CD4-positive, alpha-beta T cell (primary cell): ENCODE measurements at regions not wholly inside any gene's neighbourhood (a gene's known extent, or its start where the extent isn't known, plus 50 kb on each side); places are given as distances from the start of the nearest gene placed in this dataset.

ENCODE experiments used
- ATAC-seq: fragments of 200-7000 bp; cut with Tn5 transposase; one replicate; pipeline ENCODE4 v1.10.0; 2022; ENCODE audit warnings: mild to moderate bottlenecking; ENCODE audit not compliant: poor library complexity
- CTCF ChIA-PET: fragments of 350-600 bp; sonication (Branson Sonifier 250); formaldehyde crosslinking; loops from one replicate; lab custom pipeline; 2021; ENCODE audit warnings: antibody characterized with exemption, inconsistent platforms; lab: Charles Lee
- POLR2A ChIA-PET: fragments of 350-600 bp; sonication (Branson Sonifier 250); formaldehyde crosslinking; loops from one replicate; lab custom pipeline; 2021; ENCODE audit warnings: antibody characterized with exemption, inconsistent platforms; lab: Charles Lee
- DNase-seq, 14 experiments: peaks; one replicate each; pipeline ENCODE4 v3.0.0-alpha.2; 2013 to 2020; ENCODE audit warnings: mixed read lengths in 2 of 14
- H3K27ac ChIP-seq, 2 donors: one replicate each; pipeline versions ENCODE4 v1.5.1 to v1.7.0; 2013; ENCODE audit warnings: low read length in 2 of 2, low read depth in 1 of 2, mild to moderate bottlenecking in 1 of 2
- H3K27me3 ChIP-seq, 2 experiments: 1 replicate in 1 of 2; 2 replicates in 1 of 2; pipeline versions ENCODE4 v1.6.1 to v1.7.0; 2013; ENCODE audit warnings: low read length in 2 of 2, control low read depth in 1 of 2, mild to moderate bottlenecking in 1 of 2, moderate library complexity in 1 of 2; ENCODE audit not compliant: insufficient read depth in 2 of 2, control insufficient read depth in 1 of 2
- H3K36me3 ChIP-seq: one replicate; pipeline ENCODE4 v1.6.1; 2013; ENCODE audit warnings: low read length, control low read depth; ENCODE audit not compliant: insufficient read depth
- H3K4me1 ChIP-seq: one replicate; pipeline ENCODE4 v1.6.1; 2013; ENCODE audit warnings: low read length, control low read depth; ENCODE audit not compliant: insufficient read depth
- H3K4me3 ChIP-seq: one replicate; pipeline ENCODE4 v1.5.1; 2013; ENCODE audit warnings: mild to moderate bottlenecking, low read length, moderate library complexity
- H3K9me3 ChIP-seq, 2 experiments: 1 replicate in 1 of 2; 2 replicates in 1 of 2; pipeline versions ENCODE4 v1.6.1 to v1.7.0; 2013; ENCODE audit warnings: low read length in 2 of 2, mild to moderate bottlenecking in 2 of 2, control low read depth in 1 of 2, moderate library complexity in 1 of 2; ENCODE audit not compliant: control insufficient read depth in 1 of 2, insufficient read depth in 1 of 2
- H3K27ac Mint-ChIP-seq: one replicate; pipeline ENCODE4 v1.8.0; 2020; ENCODE audit warnings: mixed read lengths
- H3K27me3 Mint-ChIP-seq: one replicate; pipeline ENCODE4 v1.8.0; 2021; ENCODE audit warnings: mixed read lengths
- H3K36me3 Mint-ChIP-seq: one replicate; pipeline ENCODE4 v1.8.0; 2021; ENCODE audit warnings: low read depth, mixed read lengths
- H3K4me1 Mint-ChIP-seq: one replicate; pipeline ENCODE4 v1.8.0; 2021; ENCODE audit warnings: low read depth, mixed read lengths
- H3K4me3 Mint-ChIP-seq: one replicate; pipeline ENCODE4 v1.8.0; 2020; ENCODE audit warnings: mild to moderate bottlenecking, mixed read lengths
- H3K9me3 Mint-ChIP-seq: one replicate; pipeline ENCODE4 v1.8.0; 2020; ENCODE audit warnings: mixed read lengths
- intact Hi-C, 2 experiments: fragments of 100-400 bp; cut with DNase I in 1 of 2; cut with micrococcal nuclease in 1 of 2; formaldehyde crosslinking; loops; one replicate each; pipeline versions ENCODE4 v1.15.1 to v1.9.0; 2023 to 2025; cut with DNase I, micrococcal nuclease
- TF ChIP-seq, protein P1 (sequence below): fragments of 200-600 bp; IDR thresholded peaks from one replicate; pipeline ENCODE4 v1.8.0; 2022; ENCODE audit warnings: antibody characterized with exemption, mild to moderate bottlenecking

DNA sequence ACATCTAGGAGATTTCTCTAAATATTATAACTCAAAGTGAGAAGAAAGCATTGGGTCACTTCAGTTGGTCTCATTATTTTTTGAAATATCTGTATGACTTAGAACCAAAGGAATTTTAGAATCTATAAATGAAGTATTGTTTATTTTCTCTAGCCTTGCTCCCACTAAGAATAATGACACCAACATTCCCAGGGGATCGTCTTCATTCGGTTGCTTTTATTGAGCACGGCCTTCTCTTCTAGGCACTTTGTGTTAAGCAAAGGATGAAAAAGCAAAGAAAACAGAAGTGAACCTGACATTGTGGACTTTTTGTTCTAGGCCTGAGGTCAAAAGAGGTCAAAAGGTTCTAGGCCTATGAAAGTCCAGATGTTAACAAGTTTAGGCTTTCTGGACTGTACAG lies 231.9 kb downstream of the GALR1 start:
- no peaks in the 10 kb centered on the region for H3K9me3 Mint-ChIP-seq
- TF ChIP-seq, protein P1, sequence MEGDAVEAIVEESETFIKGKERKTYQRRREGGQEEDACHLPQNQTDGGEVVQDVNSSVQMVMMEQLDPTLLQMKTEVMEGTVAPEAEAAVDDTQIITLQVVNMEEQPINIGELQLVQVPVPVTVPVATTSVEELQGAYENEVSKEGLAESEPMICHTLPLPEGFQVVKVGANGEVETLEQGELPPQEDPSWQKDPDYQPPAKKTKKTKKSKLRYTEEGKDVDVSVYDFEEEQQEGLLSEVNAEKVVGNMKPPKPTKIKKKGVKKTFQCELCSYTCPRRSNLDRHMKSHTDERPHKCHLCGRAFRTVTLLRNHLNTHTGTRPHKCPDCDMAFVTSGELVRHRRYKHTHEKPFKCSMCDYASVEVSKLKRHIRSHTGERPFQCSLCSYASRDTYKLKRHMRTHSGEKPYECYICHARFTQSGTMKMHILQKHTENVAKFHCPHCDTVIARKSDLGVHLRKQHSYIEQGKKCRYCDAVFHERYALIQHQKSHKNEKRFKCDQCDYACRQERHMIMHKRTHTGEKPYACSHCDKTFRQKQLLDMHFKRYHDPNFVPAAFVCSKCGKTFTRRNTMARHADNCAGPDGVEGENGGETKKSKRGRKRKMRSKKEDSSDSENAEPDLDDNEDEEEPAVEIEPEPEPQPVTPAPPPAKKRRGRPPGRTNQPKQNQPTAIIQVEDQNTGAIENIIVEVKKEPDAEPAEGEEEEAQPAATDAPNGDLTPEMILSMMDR, result no peak
- ATAC-seq, result no peak
- H3K36me3 Mint-ChIP-seq, result no peaks in the 10 kb centered on the region
- no peak overlapping the region for H3K4me3 Mint-ChIP-seq
- Histone ChIP-seq H3K4me1 (no peaks in the 10 kb centered on the region), H3K27me3 (peaks cover 0 to 4% of the 10 kb centered on the region in 2 experiments), H3K36me3 (no peaks in the 10 kb centered on the region), H3K9me3 (no peaks in the 10 kb centered on the region), H3K4me3 (no peak overlapping the region), H3K27ac (no peak overlapping the region)
- no peak for DNase-seq
- H3K27me3 Mint-ChIP-seq, result peaks cover 30% of the 10 kb centered on the region
- H3K27ac Mint-ChIP-seq, result no peak overlapping the region
- no peaks in the 10 kb centered on the region for H3K4me1 Mint-ChIP-seq
- ChIA-PET CTCF (no interaction called here), POLR2A (no interaction called here)
- intact Hi-C loops, result no loop called here

DNA sequence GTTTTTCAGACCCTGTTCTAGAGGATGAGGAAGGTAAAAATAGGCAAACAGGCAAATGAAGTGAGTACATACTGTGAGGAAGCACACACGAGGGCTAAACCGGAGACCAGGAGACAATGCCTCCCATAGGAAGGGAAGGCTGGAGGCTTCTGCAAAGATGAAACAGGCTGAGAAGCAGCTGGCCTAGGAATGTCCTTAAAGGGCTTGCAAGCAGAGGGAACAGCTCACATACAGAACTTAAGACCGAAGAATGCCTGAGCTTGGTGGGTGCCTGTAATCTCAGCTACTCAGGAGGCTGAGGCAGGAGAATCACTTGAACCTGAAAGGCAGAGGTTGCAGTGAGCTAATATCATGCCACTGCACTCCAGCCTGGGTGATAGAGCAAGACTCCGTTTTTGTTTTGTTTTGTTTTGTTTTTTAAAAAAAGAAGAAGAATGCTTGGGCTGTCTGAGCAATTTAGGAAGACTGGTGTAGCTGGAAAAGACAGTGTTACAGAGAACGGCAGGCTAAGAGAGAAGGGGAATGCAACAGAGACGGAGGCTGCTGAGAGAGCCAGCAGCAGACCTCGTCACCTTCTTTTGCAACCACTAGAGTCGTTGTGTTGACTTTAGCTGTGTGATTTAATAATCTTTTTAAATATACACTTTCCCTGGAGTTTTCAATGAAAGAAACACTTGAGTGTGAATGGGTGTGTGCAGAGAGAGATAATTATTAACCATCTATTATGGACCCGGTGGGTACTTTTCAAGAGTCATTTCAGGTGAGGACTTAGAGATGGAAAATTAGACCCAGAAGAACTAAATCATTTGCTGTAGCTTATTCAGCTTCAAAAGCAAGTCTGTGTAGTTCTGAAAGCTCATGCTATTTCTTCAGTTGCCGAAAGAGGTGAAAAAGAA lies 232.8 kb downstream of the GALR1 start:
- ChIA-PET POLR2A (no interaction called here), CTCF (no interaction called here)
- H3K4me3 ChIP-seq, result no peak overlapping the region
- no peaks in the 10 kb centered on the region for H3K36me3 ChIP-seq
- Mint-ChIP-seq H3K4me3 (no peak overlapping the region), H3K36me3 (no peaks in the 10 kb centered on the region), H3K9me3 (no peaks in the 10 kb centered on the region), H3K27me3 (peaks cover 31% of the 10 kb centered on the region), H3K27ac (no peak overlapping the region), H3K4me1 (no peaks in the 10 kb centered on the region)
- no peaks in the 10 kb centered on the region for H3K9me3 ChIP-seq
- no peak for DNase-seq
- TF ChIP-seq, protein P1, result no peak
- no peaks in the 10 kb centered on the region for H3K4me1 ChIP-seq
- no peak overlapping the region for H3K27ac ChIP-seq
- intact Hi-C loops, result no loop called here
- H3K27me3 ChIP-seq, result peaks cover 0 to 4% of the 10 kb centered on the region in 2 experiments
- no peak for ATAC-seq

DNA sequence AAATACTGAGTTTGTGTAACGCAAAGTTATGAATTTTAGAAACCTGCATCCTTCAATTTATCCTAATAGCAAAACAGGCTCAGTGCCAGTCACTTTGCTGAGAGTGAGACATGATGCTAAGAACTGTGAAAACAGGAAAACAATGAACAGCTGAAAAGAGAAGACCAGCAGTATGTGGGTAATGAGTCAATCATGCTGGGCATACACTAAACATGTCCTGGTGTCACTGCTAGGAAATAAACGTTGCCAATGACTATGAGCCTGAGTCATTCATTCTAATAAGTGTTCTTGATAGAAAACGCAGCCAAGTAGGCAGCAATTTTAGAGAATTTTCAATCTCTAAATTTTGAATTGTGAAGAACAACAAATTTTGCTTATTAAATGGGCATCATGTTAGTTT lies 237.3 kb downstream of the GALR1 start:
- Histone ChIP-seq H3K4me3 (no peak overlapping the region), H3K4me1 (no peaks in the 10 kb centered on the region), H3K9me3 (no peaks in the 10 kb centered on the region), H3K27me3 (peaks cover 6% of the 10 kb centered on the region in 2 experiments), H3K27ac (no peak overlapping the region), H3K36me3 (no peaks in the 10 kb centered on the region)
- intact Hi-C loops, result no loop called here
- H3K27me3 Mint-ChIP-seq, result peaks cover 39% of the 10 kb centered on the region
- H3K4me3 Mint-ChIP-seq, result no peak overlapping the region
- CTCF ChIA-PET, result no interaction called here
- DNase-seq (no peak), ATAC-seq (no peak)
- H3K27ac Mint-ChIP-seq, result no peak overlapping the region
- H3K4me1 Mint-ChIP-seq, result no peaks in the 10 kb centered on the region
- H3K36me3 Mint-ChIP-seq, result no peaks in the 10 kb centered on the region
- H3K9me3 Mint-ChIP-seq, result no peaks in the 10 kb centered on the region
- TF ChIP-seq, protein P1, result no peak
- POLR2A ChIA-PET, result interaction anchor here (1.2 kb wide), 1 partner anchor 12 kb away, joined by 3 read pairs; no protein-coding TSS in a partner anchor
